ENCODE measurements at regions not wholly inside any gene's neighbourhood (a gene's known extent, or its start where the extent isn't known, plus 50 kb on each side); places are given as distances from the start of the nearest gene placed in this dataset.

DNA sequence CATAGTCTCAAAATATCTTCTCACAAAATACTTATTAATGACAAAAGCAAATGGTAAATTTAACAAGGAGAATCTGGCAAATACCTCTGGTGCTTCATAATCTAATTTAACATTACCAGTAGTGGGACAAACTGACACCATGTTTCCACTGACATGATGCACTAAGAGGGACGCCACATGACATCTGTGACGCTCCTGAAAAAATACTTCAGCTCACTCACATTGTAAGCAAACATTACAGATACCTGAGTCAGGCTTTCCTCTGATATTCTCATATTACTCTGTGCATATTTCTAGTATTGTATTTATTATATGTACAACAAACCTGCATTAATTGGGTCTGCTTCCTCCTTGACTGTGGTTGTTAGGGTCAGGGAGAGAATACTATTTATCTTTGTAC lies 56.7 kb upstream of the OSMR start:
- no peak overlapping the region for H3K4me3 ChIP-seq (ENCODE audit: low read length, poor library complexity, severe bottlenecking)
- H3F3A ChIP-seq (ENCODE audit: low read depth) = no peaks in the 10 kb centered on the region
- no peaks in the 10 kb centered on the region for H3K27me3 ChIP-seq (ENCODE audit: insufficient read depth, low read length, poor library complexity, severe bottlenecking)
- no peaks in the 10 kb centered on the region for H3K9me2 ChIP-seq (replicated peaks; ENCODE audit: low read depth, low read length)
- no peaks in the 10 kb centered on the region for H3K79me2 ChIP-seq (ENCODE audit: insufficient read depth, low read length)
- H3K9me3 ChIP-seq (ENCODE audit: insufficient read depth, low read depth, low read length) = no peaks in the 10 kb centered on the region
- no peak overlapping the region for H3K9ac ChIP-seq (ENCODE audit: low read depth, low read length, poor library complexity, severe bottlenecking)
- H3K36me3 ChIP-seq (ENCODE audit: insufficient read depth, low read length) = no peaks in the 10 kb centered on the region
- H3K4me2 ChIP-seq (ENCODE audit: low read depth, low read length, poor library complexity, severe bottlenecking) = no peak overlapping the region
- H3K4me1 ChIP-seq (ENCODE audit: insufficient read depth, low read length, poor library complexity, severe bottlenecking) = no peaks in the 10 kb centered on the region
- H4K20me1 ChIP-seq (ENCODE audit: insufficient read depth, low read length, poor library complexity, severe bottlenecking) = no peaks in the 10 kb centered on the region
- H2AFZ ChIP-seq (ENCODE audit: low read length) = no peak overlapping the region
- TF ChIP-seq, protein P1, sequence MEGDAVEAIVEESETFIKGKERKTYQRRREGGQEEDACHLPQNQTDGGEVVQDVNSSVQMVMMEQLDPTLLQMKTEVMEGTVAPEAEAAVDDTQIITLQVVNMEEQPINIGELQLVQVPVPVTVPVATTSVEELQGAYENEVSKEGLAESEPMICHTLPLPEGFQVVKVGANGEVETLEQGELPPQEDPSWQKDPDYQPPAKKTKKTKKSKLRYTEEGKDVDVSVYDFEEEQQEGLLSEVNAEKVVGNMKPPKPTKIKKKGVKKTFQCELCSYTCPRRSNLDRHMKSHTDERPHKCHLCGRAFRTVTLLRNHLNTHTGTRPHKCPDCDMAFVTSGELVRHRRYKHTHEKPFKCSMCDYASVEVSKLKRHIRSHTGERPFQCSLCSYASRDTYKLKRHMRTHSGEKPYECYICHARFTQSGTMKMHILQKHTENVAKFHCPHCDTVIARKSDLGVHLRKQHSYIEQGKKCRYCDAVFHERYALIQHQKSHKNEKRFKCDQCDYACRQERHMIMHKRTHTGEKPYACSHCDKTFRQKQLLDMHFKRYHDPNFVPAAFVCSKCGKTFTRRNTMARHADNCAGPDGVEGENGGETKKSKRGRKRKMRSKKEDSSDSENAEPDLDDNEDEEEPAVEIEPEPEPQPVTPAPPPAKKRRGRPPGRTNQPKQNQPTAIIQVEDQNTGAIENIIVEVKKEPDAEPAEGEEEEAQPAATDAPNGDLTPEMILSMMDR (conservative IDR thresholded peaks at IDR 0.05; ENCODE audit: low read length) = no peak
- no peak for TF ChIP-seq EZH2phosphoT487 (IDR thresholded peaks at IDR 0.05; ENCODE audit: borderline replicate concordance)

DNA sequence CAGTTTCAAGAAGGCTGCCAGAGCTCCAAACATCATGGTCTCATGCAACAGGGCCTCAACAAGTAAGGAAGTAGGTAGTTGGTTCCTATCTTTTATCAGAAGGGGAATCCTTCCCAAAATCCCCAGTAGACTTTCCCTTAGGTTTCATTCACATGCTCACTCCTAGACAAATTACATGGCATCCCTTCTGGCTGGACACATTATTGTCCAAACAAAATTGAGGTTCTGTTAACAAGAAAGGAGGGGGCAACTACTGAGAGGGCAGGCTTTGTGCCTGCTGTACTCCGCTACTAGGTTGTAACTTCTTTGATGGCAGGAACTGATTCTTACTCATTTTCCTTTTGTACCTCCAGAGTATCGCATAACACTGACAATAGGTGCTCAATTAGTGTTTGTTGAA lies 56.0 kb upstream of the OSMR start:
- Histone ChIP-seq H3K36me3 (ENCODE audit: insufficient read depth, low read length) (no peaks in the 10 kb centered on the region), H3K9me2 (replicated peaks; ENCODE audit: low read depth, low read length) (no peaks in the 10 kb centered on the region), H3K79me2 (ENCODE audit: insufficient read depth, low read length) (no peaks in the 10 kb centered on the region), H3K27me3 (ENCODE audit: insufficient read depth, low read length, poor library complexity, severe bottlenecking) (no peaks in the 10 kb centered on the region), H4K20me1 (ENCODE audit: insufficient read depth, low read length, poor library complexity, severe bottlenecking) (no peaks in the 10 kb centered on the region), H3K9me3 (ENCODE audit: insufficient read depth, low read depth, low read length) (no peaks in the 10 kb centered on the region), H2AFZ (ENCODE audit: low read length) (no peak overlapping the region), H3K9ac (ENCODE audit: low read depth, low read length, poor library complexity, severe bottlenecking) (no peak overlapping the region), H3K4me2 (ENCODE audit: low read depth, low read length, poor library complexity, severe bottlenecking) (no peak overlapping the region), H3K4me3 (ENCODE audit: low read length, poor library complexity, severe bottlenecking) (no peak overlapping the region), H3K4me1 (ENCODE audit: insufficient read depth, low read length, poor library complexity, severe bottlenecking) (no peaks in the 10 kb centered on the region), H3F3A (ENCODE audit: low read depth) (no peaks in the 10 kb centered on the region)
- TF ChIP-seq EZH2phosphoT487 (IDR thresholded peaks at IDR 0.05; ENCODE audit: borderline replicate concordance) = no peak
- TF ChIP-seq, protein P1 (conservative IDR thresholded peaks at IDR 0.05; ENCODE audit: low read length) = no peak

DNA sequence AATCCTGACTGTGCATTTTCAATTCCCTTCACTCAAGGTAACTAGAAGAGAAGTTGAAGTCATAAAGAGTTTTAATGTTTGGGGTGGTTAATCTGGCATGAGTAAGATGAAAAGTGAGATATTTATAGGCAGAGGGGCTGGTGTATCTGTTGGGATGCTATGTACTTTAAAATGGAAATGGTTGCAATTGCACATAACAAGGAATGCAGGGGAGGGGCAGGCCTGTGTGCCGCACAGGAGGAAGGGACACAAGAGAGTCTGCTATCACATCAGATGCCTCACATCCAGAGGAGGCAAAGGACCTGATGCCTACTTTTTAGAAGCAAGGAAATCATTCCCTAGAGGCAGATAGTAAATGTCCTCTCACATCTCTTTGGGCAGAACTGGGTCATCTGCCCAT lies 55.5 kb upstream of the OSMR start:
- no peaks in the 10 kb centered on the region for H3F3A ChIP-seq (ENCODE audit: low read depth)
- no peak overlapping the region for H3K4me3 ChIP-seq (ENCODE audit: low read length, poor library complexity, severe bottlenecking)
- no peaks in the 10 kb centered on the region for H3K4me1 ChIP-seq (ENCODE audit: insufficient read depth, low read length, poor library complexity, severe bottlenecking)
- H3K27me3 ChIP-seq (ENCODE audit: insufficient read depth, low read length, poor library complexity, severe bottlenecking) = no peaks in the 10 kb centered on the region
- H2AFZ ChIP-seq (ENCODE audit: low read length) = no peak overlapping the region
- H4K20me1 ChIP-seq (ENCODE audit: insufficient read depth, low read length, poor library complexity, severe bottlenecking) = no peaks in the 10 kb centered on the region
- H3K79me2 ChIP-seq (ENCODE audit: insufficient read depth, low read length) = no peaks in the 10 kb centered on the region
- H3K9me2 ChIP-seq (replicated peaks; ENCODE audit: low read depth, low read length) = no peaks in the 10 kb centered on the region
- H3K9me3 ChIP-seq (ENCODE audit: insufficient read depth, low read depth, low read length) = no peaks in the 10 kb centered on the region
- no peaks in the 10 kb centered on the region for H3K36me3 ChIP-seq (ENCODE audit: insufficient read depth, low read length)
- no peak for TF ChIP-seq EZH2phosphoT487 (IDR thresholded peaks at IDR 0.05; ENCODE audit: borderline replicate concordance)
- TF ChIP-seq, protein P1 (conservative IDR thresholded peaks at IDR 0.05; ENCODE audit: low read length) = no peak
- no peak overlapping the region for H3K9ac ChIP-seq (ENCODE audit: low read depth, low read length, poor library complexity, severe bottlenecking)
- H3K4me2 ChIP-seq (ENCODE audit: low read depth, low read length, poor library complexity, severe bottlenecking) = no peak overlapping the region
